UCSD-AML1 (cell line): ENCODE measurements at regions not wholly inside any gene's neighbourhood (a gene's known extent, or its start where the extent isn't known, plus 50 kb on each side); places are given as distances from the start of the nearest gene placed in this dataset.
A peak's percentile ranks its signal among the peaks of the same experiment; 100 is the strongest.
"Not testable (repeated sequence)": the region's sequence is repeated elsewhere in the genome, so short reads cannot be mapped to it uniquely, and the experiment has no call there.

Source experiments
- DNase-seq: peaks from one replicate; lab custom pipeline; 2025; ENCODE audit not compliant: unreplicated experiment; lab: John Stamatoyannopoulos, UW

DNA sequence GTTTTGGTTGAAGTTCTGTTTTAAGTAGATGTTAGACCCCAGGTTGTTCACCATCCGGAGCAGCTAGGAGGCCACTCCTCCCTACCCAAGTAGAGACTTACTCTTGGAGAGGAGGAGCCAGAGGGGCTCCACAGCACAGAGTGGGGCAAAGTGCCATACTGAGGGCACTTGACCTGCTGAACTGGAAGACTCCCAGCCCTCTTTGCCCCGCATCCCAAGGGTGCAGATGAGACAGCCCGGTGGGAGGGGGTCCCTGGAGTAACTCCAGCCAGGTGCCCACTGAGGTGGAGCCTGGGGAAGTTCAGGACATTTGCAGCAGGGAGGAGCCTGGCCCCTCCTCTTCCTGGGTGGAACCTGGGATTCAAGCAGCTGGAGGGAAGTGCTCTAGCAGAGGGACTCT, 102.1 kb upstream of the GPR6 start:
- DNase-seq, result no peak

DNA sequence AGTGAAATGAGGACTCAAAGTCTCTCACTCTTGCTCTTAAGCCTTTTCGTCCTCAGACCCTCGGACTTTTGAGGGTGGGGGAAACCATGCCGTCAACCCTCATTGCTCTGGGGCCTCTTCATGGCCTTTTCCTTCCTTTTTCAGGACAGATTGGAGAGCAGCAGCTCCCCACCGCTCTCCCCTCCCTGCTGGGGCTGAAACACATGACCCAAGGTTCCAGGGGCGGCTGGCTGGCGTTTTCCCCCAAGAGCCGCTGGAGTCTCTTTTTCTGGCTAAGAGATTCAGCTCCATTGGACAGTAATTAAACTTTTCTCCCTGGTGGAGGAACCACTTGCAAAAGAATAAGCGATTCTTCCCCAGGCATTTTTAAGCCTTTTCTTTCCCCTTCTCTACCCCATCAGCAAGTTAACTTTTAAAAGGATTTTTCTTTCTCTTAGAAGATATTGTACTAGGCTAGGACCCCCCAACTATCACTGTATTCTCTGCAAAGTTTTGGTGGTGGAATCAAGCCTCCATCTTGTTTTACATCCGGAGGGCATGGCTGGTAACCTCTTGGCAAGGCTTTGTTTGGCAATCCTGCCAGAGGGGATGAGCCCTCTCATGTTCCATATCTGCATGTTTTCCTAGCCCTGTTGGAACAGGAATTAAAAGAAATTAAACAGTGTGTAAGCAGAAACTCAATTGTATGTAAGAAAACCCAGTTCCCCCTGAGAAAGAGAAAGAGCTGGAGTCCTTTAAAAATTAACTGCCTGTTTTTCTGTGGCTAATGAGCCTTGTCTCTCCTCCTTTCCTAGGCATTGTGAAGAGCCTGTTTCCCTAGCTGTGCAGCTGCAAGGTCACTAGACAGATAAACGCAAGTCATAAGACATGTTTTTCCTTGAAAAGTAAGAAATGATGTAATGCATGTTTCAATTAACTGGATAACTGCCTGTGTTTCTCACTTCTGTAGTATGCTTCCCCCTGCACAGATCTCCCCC, 100.8 kb upstream of the GPR6 start:
- DNase-seq, result no peak

DNA sequence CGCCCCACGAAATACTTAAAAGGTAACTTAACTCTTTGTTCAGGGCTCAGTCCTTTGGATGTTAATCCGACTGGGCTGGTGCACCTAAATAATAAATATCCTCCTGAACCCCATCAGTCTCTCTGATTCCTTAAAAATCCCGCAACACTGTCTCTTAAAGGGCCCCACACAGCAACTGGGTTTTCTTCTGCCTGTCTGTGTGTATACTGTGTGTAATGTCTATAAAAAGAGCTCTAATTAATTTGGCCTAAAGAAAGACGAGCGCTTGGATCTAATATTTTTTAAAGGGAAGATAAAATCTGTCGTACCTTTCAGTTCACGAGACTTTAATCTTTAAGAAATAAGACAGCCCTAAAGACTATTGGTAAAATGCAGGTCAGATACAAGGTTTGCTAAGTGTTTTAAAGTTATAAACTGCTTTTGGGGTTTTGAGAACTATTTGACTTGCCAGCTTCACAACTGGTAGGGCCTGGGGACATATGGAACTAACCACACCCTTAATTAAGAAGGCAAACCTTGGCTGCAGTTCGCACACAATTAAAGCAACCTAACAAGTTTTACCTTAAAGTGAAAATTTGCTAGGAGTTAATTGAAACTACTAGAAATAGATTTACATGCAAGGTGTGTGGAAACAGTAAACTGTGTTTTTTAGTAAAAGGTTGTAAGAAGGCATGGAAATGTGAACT, 100.0 kb upstream of the GPR6 start:
- DNase-seq, result not testable (repeated sequence)

DNA sequence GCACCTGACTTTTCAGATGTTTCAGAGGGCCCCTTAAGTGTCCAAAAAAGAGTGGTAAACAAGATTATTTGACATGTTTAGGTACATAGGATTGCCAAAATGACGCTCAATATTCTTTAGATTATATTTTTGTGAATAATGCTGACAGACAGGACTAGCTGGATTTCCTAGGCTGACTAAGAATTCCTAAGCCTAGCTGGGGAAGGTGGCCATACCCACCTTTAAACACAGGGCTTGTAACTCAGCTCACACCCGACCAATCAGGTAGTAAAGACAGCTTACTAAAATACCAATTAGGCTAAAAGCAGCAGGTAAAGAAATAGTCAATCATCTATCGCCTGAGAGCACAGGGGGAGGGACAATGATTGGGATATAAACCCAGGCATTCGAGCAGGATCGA, 99.0 kb upstream of the GPR6 start:
- not testable (repeated sequence) for DNase-seq

DNA sequence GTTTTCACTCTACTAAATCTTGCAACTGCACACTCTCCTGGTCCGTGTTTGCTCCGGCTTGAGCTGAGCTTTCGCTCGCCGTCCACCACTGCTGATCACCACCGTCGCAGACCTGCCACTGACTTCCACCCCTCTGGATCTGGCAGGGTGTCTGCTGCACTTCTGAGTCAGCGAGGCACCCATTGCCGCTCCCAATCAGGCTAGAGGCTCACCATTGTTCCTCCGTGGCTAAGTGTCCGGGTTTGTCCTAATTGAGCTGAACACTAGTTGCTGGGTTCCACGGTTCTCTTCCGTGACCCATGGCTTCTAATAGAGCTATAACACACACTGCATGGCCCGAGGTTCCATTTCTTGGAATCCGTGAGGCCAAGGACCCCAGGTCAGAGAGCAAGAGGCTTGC, 98.6 kb upstream of the GPR6 start:
- no peak for DNase-seq

DNA sequence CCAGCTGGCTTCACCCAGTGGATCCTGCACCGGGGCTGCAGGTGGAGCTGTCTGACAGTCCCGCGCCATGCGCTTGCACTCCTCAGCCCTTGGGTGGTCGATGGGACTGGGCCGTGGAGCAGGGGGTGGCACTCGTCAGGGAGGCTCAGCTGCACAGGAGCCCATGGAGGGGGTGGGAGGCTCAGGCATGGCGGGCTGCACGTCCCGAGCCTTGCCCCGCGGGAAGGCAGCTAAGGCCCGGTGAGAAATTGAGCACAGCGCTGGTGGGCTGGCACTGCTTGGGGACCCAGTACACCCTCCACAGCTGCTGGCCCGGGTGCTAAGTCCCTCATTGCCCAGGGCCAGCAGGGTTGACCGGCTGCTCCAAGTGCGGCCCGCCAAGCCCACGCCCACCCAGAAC, 97.0 kb upstream of the GPR6 start:
- DNase-seq, result not testable (repeated sequence)

DNA sequence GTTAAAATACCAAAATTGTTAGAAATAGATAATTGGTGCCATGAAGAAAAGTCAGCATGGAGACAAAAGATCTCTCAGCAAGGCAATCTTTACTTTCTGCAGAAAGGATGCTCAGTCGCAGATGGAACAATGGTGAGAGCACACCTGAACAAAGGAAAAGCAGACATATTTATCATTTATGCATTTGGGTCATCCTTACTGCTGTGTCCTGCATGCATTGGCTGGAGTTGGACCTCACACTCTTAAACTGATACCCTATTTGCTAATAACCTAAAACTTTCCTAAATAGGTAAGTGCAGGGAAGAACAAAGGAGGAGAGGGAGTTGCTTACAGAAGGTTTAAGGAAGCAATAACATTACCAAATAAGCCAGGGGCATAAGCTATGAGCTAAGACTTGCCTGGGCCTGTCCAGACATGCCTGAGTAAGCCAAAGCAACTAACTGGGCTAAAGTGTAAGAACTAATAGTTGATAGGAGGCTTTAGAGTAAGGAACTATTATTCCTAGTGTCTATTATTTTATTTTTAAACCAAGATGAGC, 96.1 kb upstream of the GPR6 start:
- not testable (repeated sequence) for DNase-seq

DNA sequence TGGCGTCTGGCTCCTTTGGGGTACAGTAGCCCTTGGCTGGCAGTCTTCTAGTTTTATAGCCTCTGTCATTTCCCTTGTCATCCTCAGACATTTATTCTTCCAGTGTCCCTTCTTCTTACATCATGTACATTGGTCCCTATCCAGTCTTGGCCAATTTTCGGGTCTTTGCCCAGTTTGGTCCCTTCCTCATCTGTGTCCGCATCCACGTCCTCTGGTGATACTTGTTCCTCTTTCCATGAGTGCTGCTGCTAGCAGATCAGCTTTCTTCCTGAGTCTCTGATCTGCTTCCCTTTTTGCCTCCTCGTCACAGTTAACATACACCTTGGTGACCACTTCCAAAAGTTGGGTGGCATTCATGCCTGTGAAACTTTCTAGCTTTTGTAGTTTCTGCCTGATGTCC, 86.2 kb upstream of the GPR6 start:
- DNase-seq, result peak; percentile 27

DNA sequence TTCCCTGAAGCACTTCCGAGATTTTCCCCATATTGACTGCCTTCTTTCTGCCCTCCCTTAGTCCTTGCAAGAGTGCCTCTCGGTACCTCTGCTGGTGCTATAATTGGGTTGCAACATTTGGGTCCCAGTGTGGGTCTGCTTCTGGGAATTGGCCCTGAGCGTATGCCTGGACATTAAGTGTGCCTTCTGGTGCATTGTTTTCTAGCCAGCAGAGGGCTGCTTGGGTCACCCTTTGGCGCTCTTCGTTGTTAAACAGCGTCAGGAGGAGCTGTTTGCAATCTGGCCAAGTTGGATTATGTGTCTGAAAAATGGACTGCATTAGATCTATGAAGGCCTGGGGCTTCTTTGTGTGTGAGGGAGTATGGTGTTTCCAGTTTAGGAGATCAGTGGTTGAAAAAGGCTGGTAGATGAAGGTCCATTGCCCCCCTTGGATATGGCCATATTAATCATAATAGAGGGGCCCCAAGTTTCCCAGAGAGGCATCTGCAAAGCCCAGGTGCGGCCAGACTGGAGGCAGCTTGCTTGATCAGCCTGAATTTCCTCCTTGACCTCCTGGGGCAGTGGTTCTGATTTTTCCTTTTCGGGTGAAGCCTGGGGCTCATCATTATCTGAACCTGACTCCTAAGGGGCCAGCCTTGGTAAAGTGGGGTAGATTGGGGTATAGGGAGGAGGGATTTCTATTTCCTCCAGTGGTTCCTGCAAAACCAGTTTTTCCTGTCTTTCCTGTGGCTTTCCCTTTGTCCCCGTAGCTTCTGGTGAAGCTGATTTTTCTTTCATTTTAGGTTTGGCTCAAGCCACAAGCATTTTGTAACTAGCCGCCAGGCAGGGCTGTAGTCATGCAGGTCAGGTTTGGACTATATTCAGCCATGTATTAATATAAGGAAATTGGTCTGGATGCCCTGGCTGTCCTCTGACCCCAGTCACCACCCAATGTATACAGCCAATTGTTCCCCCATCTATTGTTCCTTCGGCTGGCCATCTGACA, 85.4 kb upstream of the GPR6 start:
- DNase-seq, result no peak

DNA sequence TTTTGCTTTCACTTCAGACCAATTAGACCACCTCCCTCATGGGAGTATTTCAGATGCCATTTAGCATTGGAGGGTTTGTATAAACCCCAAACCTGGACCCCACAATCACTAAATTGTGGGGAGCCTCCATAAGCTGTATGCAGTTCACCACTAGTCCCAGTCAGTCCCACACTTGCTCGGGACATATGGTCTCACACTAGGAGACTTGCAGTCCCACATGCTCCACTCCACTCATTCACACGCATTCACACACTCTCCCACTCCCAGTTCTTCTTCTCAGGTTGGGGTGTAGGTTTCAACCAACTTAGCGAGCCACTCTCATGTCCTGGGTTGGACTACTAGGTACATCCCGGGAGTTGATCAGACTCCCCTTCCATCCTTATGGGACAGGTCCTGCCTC, 84.5 kb upstream of the GPR6 start:
- no peak for DNase-seq

DNA sequence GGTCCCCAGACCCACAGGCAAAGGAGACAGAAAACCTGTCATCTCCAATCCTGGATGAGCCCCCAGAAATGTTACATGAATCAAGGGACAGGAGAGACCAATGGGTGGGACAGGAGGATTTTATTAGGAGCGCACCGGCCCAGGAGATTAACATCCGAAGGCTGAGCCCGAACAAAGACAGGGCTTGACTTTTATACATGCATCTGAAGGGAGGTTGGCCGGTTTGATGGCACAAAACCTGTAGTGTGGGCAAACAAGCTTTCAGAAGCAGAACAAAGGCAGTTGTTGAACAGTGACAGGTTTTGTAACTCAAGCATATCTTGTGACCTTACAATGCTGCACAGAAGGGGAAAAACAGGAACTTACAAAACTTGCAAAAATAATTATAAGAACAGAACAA, 83.9 kb upstream of the GPR6 start:
- no peak for DNase-seq

DNA sequence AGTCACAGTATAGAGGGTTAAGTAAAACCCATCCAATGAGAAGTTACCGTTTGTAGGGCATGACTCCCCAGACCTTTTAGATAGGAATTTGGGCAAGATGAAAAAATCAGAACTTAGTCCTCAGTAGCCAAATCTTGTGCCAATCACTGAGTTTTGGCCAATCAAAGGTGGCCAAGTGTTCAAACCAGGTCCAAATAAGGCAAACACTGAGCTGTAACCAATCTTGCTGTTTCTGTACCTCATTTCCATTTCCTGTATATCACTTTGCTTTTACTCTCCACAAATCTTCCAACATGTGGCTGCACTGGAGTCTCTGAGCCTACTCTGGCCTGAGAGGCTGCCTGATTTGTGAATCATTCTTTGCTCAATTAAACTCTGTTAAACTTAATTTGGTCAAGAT, 81.8 kb upstream of the GPR6 start:
- DNase-seq, result no peak

DNA sequence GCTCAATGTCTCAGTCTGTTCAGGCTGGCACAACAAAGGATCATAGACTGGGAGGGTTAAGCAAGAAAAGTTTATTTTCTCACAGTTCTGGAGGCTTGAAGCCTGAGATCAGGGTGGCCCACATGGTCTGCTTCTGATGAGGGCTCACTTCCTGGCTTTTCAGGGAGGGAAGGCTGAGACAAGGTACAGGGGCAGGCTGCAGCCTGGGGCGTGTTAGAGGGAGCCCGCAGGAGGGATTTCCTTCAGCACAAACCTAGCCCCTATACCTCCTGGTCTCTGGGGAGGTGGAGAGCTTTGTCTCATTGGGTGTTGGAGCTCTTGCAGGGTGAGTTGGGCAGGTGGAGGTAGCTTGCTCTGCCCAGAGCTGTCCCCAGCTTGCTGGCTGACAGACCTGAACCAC, 81.1 kb upstream of the GPR6 start:
- no peak for DNase-seq

DNA sequence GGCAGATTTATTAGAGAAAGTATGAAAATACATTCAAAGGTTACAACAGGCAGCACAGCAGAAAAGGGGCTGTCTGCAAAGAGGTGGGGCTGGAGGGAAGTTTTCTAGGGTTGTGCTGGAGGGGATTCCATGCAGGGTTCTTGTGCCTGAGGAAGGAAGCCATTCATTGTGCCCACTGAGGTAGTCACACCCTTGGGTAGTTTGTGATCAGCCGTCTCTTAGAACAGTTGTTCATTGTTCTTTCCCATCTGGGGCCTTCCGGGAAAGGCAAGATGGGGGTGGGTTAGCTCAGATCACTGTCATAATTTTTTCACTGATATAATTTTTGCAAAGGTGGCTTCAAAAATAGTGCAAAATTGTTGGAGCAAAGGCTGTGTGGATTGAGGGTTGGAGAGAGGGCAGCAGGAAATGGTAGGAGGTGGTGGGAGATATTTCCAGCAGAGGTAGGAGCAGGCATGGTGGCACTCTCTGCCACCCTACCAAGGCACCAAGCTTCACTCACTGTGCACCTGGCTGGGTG, 80.5 kb upstream of the GPR6 start:
- no peak for DNase-seq

DNA sequence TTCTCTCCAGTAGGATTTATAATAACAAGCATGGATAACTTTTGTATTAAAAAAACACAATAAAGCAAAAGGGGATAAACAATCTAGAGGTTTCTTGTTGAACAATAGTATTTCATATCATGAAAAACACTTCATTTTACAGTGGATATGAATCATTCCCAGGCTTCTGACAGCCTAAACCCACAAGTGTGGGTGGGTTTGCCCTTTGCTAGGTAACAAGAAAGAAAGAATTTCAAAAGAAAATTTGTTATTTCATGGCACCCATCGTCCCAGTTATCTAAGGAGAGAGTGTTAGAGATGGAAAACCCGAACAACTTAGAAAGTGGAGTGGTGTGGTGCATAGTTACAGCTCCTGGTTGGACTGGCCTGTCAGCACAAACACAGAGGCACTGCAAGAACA, 76.1 kb upstream of the GPR6 start:
- no peak for DNase-seq

DNA sequence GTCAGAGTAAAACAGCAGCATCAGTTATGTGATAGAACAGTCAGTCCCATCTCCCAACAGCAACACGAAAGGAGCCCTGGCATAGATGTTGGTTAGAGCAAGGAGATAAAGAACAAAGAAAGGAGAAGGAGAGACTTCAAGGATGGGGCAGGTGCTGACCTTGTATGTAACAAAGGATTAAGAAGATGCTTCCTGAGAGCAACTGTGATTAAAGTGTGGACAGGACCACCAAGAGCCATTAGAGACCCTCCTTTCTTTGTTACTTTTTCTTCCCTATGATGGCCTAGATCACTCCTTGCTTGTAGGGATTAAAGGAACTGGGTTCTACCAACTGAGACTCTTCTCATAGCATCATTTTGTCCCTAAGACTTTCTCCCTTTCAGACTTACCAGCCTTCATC, 75.2 kb upstream of the GPR6 start:
- DNase-seq, result no peak

DNA sequence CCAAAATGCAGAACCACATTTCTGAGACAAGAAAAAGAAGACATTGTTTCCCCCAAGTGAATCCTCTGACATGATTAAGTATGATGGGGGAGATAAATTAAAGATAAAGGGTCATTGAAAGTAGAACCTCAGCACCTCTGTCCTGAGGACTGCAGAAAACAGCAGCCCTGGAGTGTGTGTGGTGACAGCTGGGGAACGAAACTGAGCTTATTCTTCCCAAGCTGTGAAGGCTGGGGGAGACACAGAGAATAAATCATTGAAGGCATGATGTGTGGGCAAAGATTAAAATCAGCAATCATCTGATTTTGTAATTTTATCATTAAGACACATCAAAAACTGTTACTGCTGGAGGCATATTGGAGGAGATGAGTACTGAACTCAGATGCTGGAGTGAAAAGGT, 67.5 kb upstream of the GPR6 start:
- no peak for DNase-seq

DNA sequence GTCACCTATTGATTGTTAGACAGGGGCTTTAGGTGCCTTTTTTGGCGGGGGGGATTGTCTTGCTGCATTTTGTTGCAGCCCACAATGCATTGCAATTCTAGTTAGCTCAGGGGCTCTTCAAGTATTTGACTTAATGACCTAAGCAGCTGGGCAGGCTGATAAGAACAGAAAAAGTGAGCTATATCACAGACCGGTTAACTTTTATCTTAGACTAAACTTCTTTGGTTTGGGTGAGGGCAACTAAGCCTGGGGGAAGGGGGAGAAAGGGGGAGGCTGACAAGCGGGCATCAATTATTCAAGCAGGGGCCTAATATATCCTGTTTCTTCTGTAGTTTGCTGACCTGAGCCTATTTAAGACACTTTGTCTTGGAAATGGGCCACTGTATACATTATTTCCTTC, 66.0 kb upstream of the GPR6 start:
- no peak for DNase-seq

DNA sequence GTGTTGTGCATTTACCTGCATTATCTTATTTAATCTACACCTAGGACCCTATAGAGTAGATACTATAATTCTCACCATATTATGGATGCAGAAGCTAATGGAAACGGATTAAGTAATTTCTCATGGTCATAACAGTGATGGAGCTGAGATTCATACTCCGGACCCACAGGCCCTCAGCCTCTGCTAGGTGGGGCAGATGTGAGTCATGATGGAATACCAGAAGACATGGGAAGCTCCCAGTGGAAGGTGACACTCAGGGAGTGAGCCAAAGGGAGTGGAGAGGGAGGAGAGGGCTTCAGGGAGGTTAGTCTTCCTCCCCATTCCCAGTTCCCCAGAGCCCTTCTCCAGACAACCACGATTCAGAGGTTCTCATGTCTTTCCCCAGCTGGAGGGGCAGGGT, 65.2 kb upstream of the GPR6 start:
- no peak for DNase-seq

DNA sequence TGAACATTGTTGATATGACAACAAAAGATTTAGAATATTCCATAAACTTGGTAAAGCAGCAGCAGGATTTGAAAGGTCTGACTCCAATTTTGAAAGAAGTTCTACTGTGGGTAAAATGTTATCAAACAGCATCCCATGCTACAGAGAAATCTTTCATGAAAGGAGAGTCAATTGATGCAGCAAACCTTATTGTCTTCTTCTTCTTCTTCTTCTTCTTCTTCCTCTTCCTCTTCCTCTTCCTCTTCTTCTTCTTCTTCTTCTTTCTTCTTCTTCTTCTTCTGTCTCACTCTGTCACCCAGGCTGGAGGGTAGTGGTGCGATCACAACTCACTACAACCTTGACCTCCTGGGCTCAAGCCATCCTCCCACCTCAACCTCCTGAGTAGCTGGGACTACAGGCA, 62.4 kb upstream of the GPR6 start:
- not testable (repeated sequence) for DNase-seq

DNA sequence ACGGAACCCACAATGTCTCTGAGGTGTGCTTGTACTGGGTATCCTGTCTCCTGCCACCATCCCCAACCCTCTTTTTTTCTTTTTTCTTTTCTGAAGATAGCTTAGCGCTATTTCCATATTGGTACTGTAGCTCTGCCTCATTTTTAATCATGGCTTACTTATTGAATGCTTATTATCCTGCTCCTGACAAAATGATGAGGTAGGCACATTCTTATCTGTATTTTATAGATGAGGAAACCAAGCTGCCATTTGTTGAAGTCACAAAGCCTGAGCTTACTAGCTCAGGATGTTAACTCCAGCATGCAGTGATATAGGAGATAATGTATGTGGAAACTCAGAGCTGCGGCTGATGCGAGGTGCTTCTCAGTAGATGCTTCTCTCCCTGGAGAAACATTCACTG, 61.4 kb upstream of the GPR6 start:
- no peak for DNase-seq
